ENCODE measurements at regions not wholly inside any gene's neighbourhood (a gene's known extent, or its start where the extent isn't known, plus 50 kb on each side); places are given as distances from the start of the nearest gene placed in this dataset.

- intact Hi-C loops (cut with micrococcal nuclease), result no loop called here
- Mint-ChIP-seq H3K9me3 (no peaks in the 10 kb centered on the region), H3K27me3 (ENCODE audit: low read depth) (no peaks in the 10 kb centered on the region), H3K4me3 (ENCODE audit: low read depth) (no peak overlapping the region), H3K4me1 (ENCODE audit: low read depth) (no peaks in the 10 kb centered on the region), H3K36me3 (ENCODE audit: low read depth) (no peaks in the 10 kb centered on the region), H3K27ac (no peak overlapping the region)
- no peak for DNase-seq (ENCODE audit: low spot score)
Observed at GRCh38 chr14:48914921-48915320, 671.3 kb downstream of the RPS29 start.

GRCh38 chr14:48914382-48914781 lies 671.8 kb downstream of the RPS29 start:
- H3K27ac Mint-ChIP-seq, result no peak overlapping the region
- intact Hi-C loops (cut with micrococcal nuclease), result no loop called here
- H3K36me3 Mint-ChIP-seq (ENCODE audit: low read depth), result no peaks in the 10 kb centered on the region
- no peaks in the 10 kb centered on the region for H3K9me3 Mint-ChIP-seq
- H3K4me3 Mint-ChIP-seq (ENCODE audit: low read depth), result no peak overlapping the region
- H3K27me3 Mint-ChIP-seq (ENCODE audit: low read depth), result no peaks in the 10 kb centered on the region
- no peaks in the 10 kb centered on the region for H3K4me1 Mint-ChIP-seq (ENCODE audit: low read depth)
- DNase-seq (ENCODE audit: low spot score), result no peak

- no peak overlapping the region for H3K4me3 Mint-ChIP-seq (ENCODE audit: low read depth)
- no peak overlapping the region for H3K27ac Mint-ChIP-seq
- no peaks in the 10 kb centered on the region for H3K4me1 Mint-ChIP-seq (ENCODE audit: low read depth)
- no peaks in the 10 kb centered on the region for H3K27me3 Mint-ChIP-seq (ENCODE audit: low read depth)
- intact Hi-C loops (cut with micrococcal nuclease), result loop anchor here (10.0 kb wide), 1 partner anchor 74 kb away; no protein-coding TSS in a partner anchor
- DNase-seq (ENCODE audit: low spot score), result no peak
- H3K9me3 Mint-ChIP-seq, result no peaks in the 10 kb centered on the region
- no peaks in the 10 kb centered on the region for H3K36me3 Mint-ChIP-seq (ENCODE audit: low read depth)
Observed at GRCh38 chr14:48900565-48900964, 685.6 kb downstream of the RPS29 start.

GRCh38 chr14:48890333-48890732 lies 695.8 kb downstream of the RPS29 start:
- no peak for DNase-seq (ENCODE audit: low spot score)
- intact Hi-C loops (cut with micrococcal nuclease), result no loop called here
- Mint-ChIP-seq H3K4me3 (ENCODE audit: low read depth) (no peak overlapping the region), H3K36me3 (ENCODE audit: low read depth) (no peaks in the 10 kb centered on the region), H3K9me3 (no peaks in the 10 kb centered on the region), H3K27ac (no peak overlapping the region), H3K27me3 (ENCODE audit: low read depth) (no peaks in the 10 kb centered on the region), H3K4me1 (ENCODE audit: low read depth) (no peaks in the 10 kb centered on the region)

- DNase-seq (ENCODE audit: low spot score), result no peak
- H3K27ac Mint-ChIP-seq, result no peak overlapping the region
- intact Hi-C loops (cut with micrococcal nuclease), result no loop called here
- no peaks in the 10 kb centered on the region for H3K36me3 Mint-ChIP-seq (ENCODE audit: low read depth)
- H3K27me3 Mint-ChIP-seq (ENCODE audit: low read depth), result no peaks in the 10 kb centered on the region
- H3K4me3 Mint-ChIP-seq (ENCODE audit: low read depth), result no peak overlapping the region
- no peaks in the 10 kb centered on the region for H3K4me1 Mint-ChIP-seq (ENCODE audit: low read depth)
- no peaks in the 10 kb centered on the region for H3K9me3 Mint-ChIP-seq
Observed at GRCh38 chr14:48876806-48877340, 709.3 kb downstream of the RPS29 start.

- H3K36me3 Mint-ChIP-seq (ENCODE audit: low read depth), result no peaks in the 10 kb centered on the region
- no peak overlapping the region for H3K27ac Mint-ChIP-seq
- intact Hi-C loops (cut with micrococcal nuclease), result no loop called here
- no peaks in the 10 kb centered on the region for H3K9me3 Mint-ChIP-seq
- no peaks in the 10 kb centered on the region for H3K4me1 Mint-ChIP-seq (ENCODE audit: low read depth)
- H3K4me3 Mint-ChIP-seq (ENCODE audit: low read depth), result no peak overlapping the region
- H3K27me3 Mint-ChIP-seq (ENCODE audit: low read depth), result no peaks in the 10 kb centered on the region
- DNase-seq (ENCODE audit: low spot score), result no peak
Observed at GRCh38 chr14:48874711-48875110, 711.5 kb downstream of the RPS29 start.

- intact Hi-C loops (cut with micrococcal nuclease), result no loop called here
- Mint-ChIP-seq H3K27me3 (ENCODE audit: low read depth) (no peaks in the 10 kb centered on the region), H3K4me3 (ENCODE audit: low read depth) (no peak overlapping the region), H3K4me1 (ENCODE audit: low read depth) (no peaks in the 10 kb centered on the region), H3K27ac (no peak overlapping the region), H3K36me3 (ENCODE audit: low read depth) (no peaks in the 10 kb centered on the region), H3K9me3 (no peaks in the 10 kb centered on the region)
- DNase-seq (ENCODE audit: low spot score), result no peak
Observed at GRCh38 chr14:48857366-48857765, 728.8 kb downstream of the RPS29 start.

- DNase-seq (ENCODE audit: low spot score), result no peak
- Mint-ChIP-seq H3K27me3 (ENCODE audit: low read depth) (no peaks in the 10 kb centered on the region), H3K4me1 (ENCODE audit: low read depth) (no peaks in the 10 kb centered on the region), H3K36me3 (ENCODE audit: low read depth) (no peaks in the 10 kb centered on the region), H3K4me3 (ENCODE audit: low read depth) (no peak overlapping the region), H3K9me3 (peaks cover 12% of the 10 kb centered on the region), H3K27ac (no peak overlapping the region)
- intact Hi-C loops (cut with micrococcal nuclease), result no loop called here
Observed at GRCh38 chr14:48853159-48853558, 733.0 kb downstream of the RPS29 start.

GRCh38 chr14:48849741-48850322 lies 736.3 kb downstream of the RPS29 start:
- no peak for DNase-seq (ENCODE audit: low spot score)
- intact Hi-C loops (cut with micrococcal nuclease), result no loop called here
- no peaks in the 10 kb centered on the region for H3K36me3 Mint-ChIP-seq (ENCODE audit: low read depth)
- no peak overlapping the region for H3K4me3 Mint-ChIP-seq (ENCODE audit: low read depth)
- no peak overlapping the region for H3K27ac Mint-ChIP-seq
- H3K27me3 Mint-ChIP-seq (ENCODE audit: low read depth), result no peaks in the 10 kb centered on the region
- no peaks in the 10 kb centered on the region for H3K4me1 Mint-ChIP-seq (ENCODE audit: low read depth)
- H3K9me3 Mint-ChIP-seq, result peaks cover 17% of the 10 kb centered on the region

GRCh38 chr14:48842785-48843184 lies 743.4 kb downstream of the RPS29 start:
- no peak overlapping the region for H3K4me3 Mint-ChIP-seq (ENCODE audit: low read depth)
- DNase-seq (ENCODE audit: low spot score), result no peak
- H3K27ac Mint-ChIP-seq, result no peak overlapping the region
- H3K4me1 Mint-ChIP-seq (ENCODE audit: low read depth), result no peaks in the 10 kb centered on the region
- intact Hi-C loops (cut with micrococcal nuclease), result no loop called here
- H3K27me3 Mint-ChIP-seq (ENCODE audit: low read depth), result no peaks in the 10 kb centered on the region
- H3K9me3 Mint-ChIP-seq, result peaks cover 3% of the 10 kb centered on the region
- no peaks in the 10 kb centered on the region for H3K36me3 Mint-ChIP-seq (ENCODE audit: low read depth)

GRCh38 chr14:48826058-48826457 lies 760.1 kb downstream of the RPS29 start:
- Mint-ChIP-seq H3K9me3 (peaks cover 4% of the 10 kb centered on the region), H3K27me3 (ENCODE audit: low read depth) (no peaks in the 10 kb centered on the region), H3K4me1 (ENCODE audit: low read depth) (no peaks in the 10 kb centered on the region), H3K36me3 (ENCODE audit: low read depth) (no peaks in the 10 kb centered on the region), H3K27ac (no peak overlapping the region), H3K4me3 (ENCODE audit: low read depth) (no peak overlapping the region)
- DNase-seq (ENCODE audit: low spot score), result no peak
- intact Hi-C loops (cut with micrococcal nuclease), result no loop called here

GRCh38 chr14:48814562-48814961 lies 771.6 kb downstream of the RPS29 start:
- intact Hi-C loops (cut with micrococcal nuclease), result no loop called here
- no peak overlapping the region for H3K4me3 Mint-ChIP-seq (ENCODE audit: low read depth)
- no peaks in the 10 kb centered on the region for H3K4me1 Mint-ChIP-seq (ENCODE audit: low read depth)
- no peaks in the 10 kb centered on the region for H3K36me3 Mint-ChIP-seq (ENCODE audit: low read depth)
- no peak overlapping the region for H3K27ac Mint-ChIP-seq
- no peak for DNase-seq (ENCODE audit: low spot score)
- H3K9me3 Mint-ChIP-seq, result peaks cover 5% of the 10 kb centered on the region
- H3K27me3 Mint-ChIP-seq (ENCODE audit: low read depth), result no peaks in the 10 kb centered on the region

- no peaks in the 10 kb centered on the region for H3K36me3 Mint-ChIP-seq (ENCODE audit: low read depth)
- no peak overlapping the region for H3K4me3 Mint-ChIP-seq (ENCODE audit: low read depth)
- intact Hi-C loops (cut with micrococcal nuclease), result no loop called here
- H3K4me1 Mint-ChIP-seq (ENCODE audit: low read depth), result no peaks in the 10 kb centered on the region
- no peaks in the 10 kb centered on the region for H3K27me3 Mint-ChIP-seq (ENCODE audit: low read depth)
- peaks cover 24% of the 10 kb centered on the region for H3K9me3 Mint-ChIP-seq
- no peak overlapping the region for H3K27ac Mint-ChIP-seq
- no peak for DNase-seq (ENCODE audit: low spot score)
Observed at GRCh38 chr14:48805315-48805714, 780.9 kb downstream of the RPS29 start.
